PC-3 (cell line): ENCODE measurements at regions not wholly inside any gene's neighbourhood (a gene's known extent, or its start where the extent isn't known, plus 50 kb on each side); places are given as distances from the start of the nearest gene placed in this dataset.
"Not testable (repeated sequence)": the region's sequence is repeated elsewhere in the genome, so short reads cannot be mapped to it uniquely, and the experiment has no call there.

Experiments
- ATAC-seq: fragments of 200-7000 bp; cut with Tn5 transposase; 2 replicates; pipeline ENCODE4 v1.9.1; 2020; ENCODE audit warnings: mild to moderate bottlenecking, moderate library complexity
- BruUV-seq: library from RNA; stranded (reverse); fragments of 400-500 nt; replicated peaks from 2 replicates; lab custom pipeline; 2021; lab: Mats Ljungman, UMichigan
- CTCF ChIA-PET: fragments of 300-600 bp; sonication (Branson Sonifier 250); formaldehyde crosslinking; loops from one replicate; lab custom pipeline; 2022; ENCODE audit warnings: antibody characterized with exemption; lab: Charles Lee
- POLR2A ChIA-PET: fragments of 300-600 bp; sonication (Branson Sonifier 250); formaldehyde crosslinking; loops from one replicate; lab custom pipeline; 2022; ENCODE audit warnings: antibody characterized with exemption; ENCODE audit not compliant: unreplicated experiment; lab: Charles Lee
- DNase-seq: peaks from one replicate; pipeline ENCODE4 v3.0.0-alpha.2; 2015
- H2AFZ ChIP-seq: fragments of 300-600 bp; sonication (generic); 2 replicates; pipeline ENCODE4 v1.6.0; 2016; ENCODE audit warnings: antibody characterized with exemption, low read length
- H3F3A ChIP-seq: fragments of 300-600 bp; sonication (generic); one replicate; pipeline ENCODE4 v1.6.0; 2017; ENCODE audit warnings: antibody characterized with exemption, low read length, control low read depth, mild to moderate bottlenecking; ENCODE audit not compliant: unreplicated experiment
- H3K27ac ChIP-seq: fragments of 300-600 bp; sonication (generic); 2 replicates; pipeline ENCODE4 v1.5.1; 2016; ENCODE audit warnings: mild to moderate bottlenecking, low read length
- H3K27me3 ChIP-seq: fragments of 300-600 bp; sonication (generic); 2 replicates; pipeline ENCODE4 v1.6.1; 2016; ENCODE audit warnings: low read length, mixed read lengths
- H3K36me3 ChIP-seq: fragments of 300-600 bp; sonication (generic); 2 replicates; pipeline ENCODE4 v1.6.1; 2016; ENCODE audit warnings: low read depth, mixed run types, low read length, mixed read lengths
- H3K4me1 ChIP-seq: fragments of 300-600 bp; sonication (generic); 2 replicates; pipeline ENCODE4 v1.5.1; 2016; ENCODE audit warnings: low read length; ENCODE audit not compliant: insufficient read depth
- H3K4me2 ChIP-seq: fragments of 300-600 bp; sonication (generic); 2 replicates; pipeline ENCODE4 v1.6.0; 2016; ENCODE audit warnings: low read length
- H3K4me3 ChIP-seq: fragments of 300-600 bp; sonication (generic); 2 replicates; pipeline ENCODE4 v1.5.1; 2016; ENCODE audit warnings: mild to moderate bottlenecking, low read length, mixed read lengths
- H3K79me2 ChIP-seq: fragments of 300-600 bp; sonication (generic); 2 replicates; pipeline ENCODE4 v1.6.1; 2017; ENCODE audit warnings: low read length, mixed read lengths
- H3K9ac ChIP-seq: fragments of 300-600 bp; sonication (generic); 2 replicates; pipeline ENCODE4 v1.6.0; 2016; ENCODE audit warnings: mild to moderate bottlenecking, low read length
- H3K9me2 ChIP-seq: fragments of 300-600 bp; sonication (generic); replicated peaks from 2 replicates; pipeline ENCODE4 v1.6.1; 2016; ENCODE audit warnings: mixed run types, low read length, mixed read lengths
- H3K9me3 ChIP-seq: fragments of 300-600 bp; sonication (generic); 2 replicates; pipeline ENCODE4 v1.6.1; 2016; ENCODE audit warnings: low read length, mixed read lengths
- H4K20me1 ChIP-seq: fragments of 300-600 bp; sonication (generic); 2 replicates; pipeline ENCODE4 v1.6.1; 2016; ENCODE audit warnings: low read length, mixed read lengths
- CTCF ChIP-seq: fragments of 300-600 bp; sonication (generic); conservative IDR thresholded peaks from 2 replicates; pipeline ENCODE4 v1.5.1; 2017; ENCODE audit warnings: antibody characterized with exemption, low read depth, mild to moderate bottlenecking, low read length
- EZH2 ChIP-seq: fragments of 300-600 bp; sonication (generic); IDR thresholded peaks from one replicate; pipeline ENCODE4 v1.6.1; 2017; ENCODE audit warnings: antibody characterized with exemption, mild to moderate bottlenecking, low read length; ENCODE audit not compliant: unreplicated experiment
- EZH2phosphoT487 ChIP-seq: fragments of 300-600 bp; sonication (generic); IDR thresholded peaks from 2 replicates; pipeline ENCODE4 v1.6.1; 2018; ENCODE audit warnings: mild to moderate bottlenecking, antibody characterized with exemption, low read length, borderline replicate concordance
- intact Hi-C: fragments of 100-400 bp; cut with micrococcal nuclease; formaldehyde crosslinking; loops from 2 replicates; pipeline ENCODE4 v1.9.0; 2023

- Histone ChIP-seq H3F3A (no peaks in the 10 kb centered on the region), H3K36me3 (no peaks in the 10 kb centered on the region), H3K9me3 (no peaks in the 10 kb centered on the region), H4K20me1 (no peaks in the 10 kb centered on the region), H3K4me2 (no peak overlapping the region), H3K27me3 (no peaks in the 10 kb centered on the region), H3K9me2 (no peaks in the 10 kb centered on the region), H2AFZ (no peak overlapping the region), H3K79me2 (no peaks in the 10 kb centered on the region), H3K9ac (no peak overlapping the region), H3K27ac (no peak overlapping the region), H3K4me3 (no peak overlapping the region), H3K4me1 (no peaks in the 10 kb centered on the region)
- intact Hi-C loops, result no loop called here
- TF ChIP-seq CTCF, result no peak
- no peak for TF ChIP-seq EZH2
- no peak for TF ChIP-seq EZH2phosphoT487
- ATAC-seq, result no peak
- no peak for DNase-seq
- ChIA-PET CTCF (no interaction called here), POLR2A (no interaction called here)
- no TSS peak for BruUV-seq
Measured at GRCh38 chr3:96584066-96584465, 230.3 kb upstream of the EPHA6 start.

- H4K20me1 ChIP-seq, H3K79me2 ChIP-seq, H3K27me3 ChIP-seq, H3K4me3 ChIP-seq, H3F3A ChIP-seq, intact Hi-C loops, H3K4me2 ChIP-seq, H3K4me1 ChIP-seq, POLR2A ChIA-PET, H3K9ac ChIP-seq, DNase-seq, ATAC-seq, H3K27ac ChIP-seq, H3K36me3 ChIP-seq, CTCF ChIA-PET, BruUV-seq, H3K9me3 ChIP-seq, H2AFZ ChIP-seq, H3K9me2 ChIP-seq: not testable (repeated sequence)
Measured at GRCh38 chr3:96606865-96607264, 207.5 kb upstream of the EPHA6 start.

GRCh38 chr3:96619475-96619874 lies 194.9 kb upstream of the EPHA6 start:
- H3K9me2 ChIP-seq, result no peaks in the 10 kb centered on the region
- no peaks in the 10 kb centered on the region for H3K4me1 ChIP-seq
- H3K27ac ChIP-seq, result no peak overlapping the region
- no peak overlapping the region for H3K4me2 ChIP-seq
- H3K36me3 ChIP-seq, result no peaks in the 10 kb centered on the region
- intact Hi-C loops, result no loop called here
- no TSS peak for BruUV-seq
- no peak overlapping the region for H2AFZ ChIP-seq
- H3K4me3 ChIP-seq, result no peak overlapping the region
- ATAC-seq (no peak), DNase-seq (no peak)
- ChIA-PET POLR2A (no interaction called here), CTCF (no interaction called here)
- no peaks in the 10 kb centered on the region for H3K27me3 ChIP-seq
- no peaks in the 10 kb centered on the region for H3K79me2 ChIP-seq
- no peak for TF ChIP-seq CTCF
- no peak for TF ChIP-seq EZH2
- TF ChIP-seq EZH2phosphoT487, result no peak
- H3K9ac ChIP-seq, result no peak overlapping the region
- H3K9me3 ChIP-seq, result no peaks in the 10 kb centered on the region
- H3F3A ChIP-seq, result no peaks in the 10 kb centered on the region
- no peaks in the 10 kb centered on the region for H4K20me1 ChIP-seq
